Left kidney (tissue), 1 donor: ENCODE measurements at regions not wholly inside any gene's neighbourhood (a gene's known extent, or its start where the extent isn't known, plus 50 kb on each side); places are given as distances from the start of the nearest gene placed in this dataset.
"Not testable (repeated sequence)": the region's sequence is repeated elsewhere in the genome, so short reads cannot be mapped to it uniquely, and the experiment has no call there.

Experiments
- DNase-seq: peaks from one replicate; pipeline ENCODE4 v3.0.0-alpha.2; 2013

- DNase-seq = no peak
Measured at GRCh38 chr4:84379917-84380641, 119.0 kb downstream of the NKX6-1 start.

- DNase-seq = no peak
Measured at GRCh38 chr4:84378983-84379382, 120.1 kb downstream of the NKX6-1 start.

DNA sequence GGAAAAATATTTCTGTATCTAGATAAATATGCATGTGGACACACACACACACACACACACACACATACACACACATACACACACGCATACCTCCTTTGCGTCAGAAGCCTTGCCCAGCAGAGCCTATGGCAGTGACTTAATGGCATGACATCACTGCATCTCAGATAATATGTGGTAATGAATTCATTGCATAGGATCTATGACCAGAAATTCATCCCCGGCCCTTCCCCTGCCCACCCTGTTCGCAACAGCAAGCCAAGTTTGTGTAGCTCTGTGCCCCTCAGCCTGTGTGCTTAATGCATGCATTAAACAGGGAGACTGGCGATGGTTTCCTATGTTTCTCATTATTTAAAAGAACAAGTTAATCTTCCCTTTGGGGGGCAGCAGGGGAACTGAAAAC, 120.7 kb downstream of the NKX6-1 start:
- DNase-seq = no peak

DNA sequence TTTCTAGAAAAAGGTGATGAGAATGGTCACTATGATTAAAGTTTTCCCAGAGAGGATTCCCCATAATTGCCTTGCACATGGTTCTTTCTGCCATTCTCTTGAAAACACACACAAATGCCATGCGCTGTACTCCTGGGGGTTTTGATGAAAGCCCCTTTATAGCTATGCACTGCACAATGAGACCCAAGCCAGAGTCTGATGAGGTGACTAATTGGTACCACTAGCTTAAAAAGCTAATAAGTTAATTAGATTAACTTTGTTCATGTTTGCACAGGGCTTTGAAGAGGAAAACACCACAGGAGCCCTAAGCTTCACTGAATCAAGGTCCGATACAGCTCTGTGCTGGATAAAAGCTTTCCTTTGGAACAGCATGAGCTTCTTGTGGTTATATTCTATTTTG, 132.2 kb downstream of the NKX6-1 start:
- no peak for DNase-seq

GRCh38 chr4:84366161-84366560, 132.9 kb downstream of the NKX6-1 start:
- DNase-seq = no peak

GRCh38 chr4:84362896-84363655, 136.0 kb downstream of the NKX6-1 start:
- DNase-seq = no peak

DNA sequence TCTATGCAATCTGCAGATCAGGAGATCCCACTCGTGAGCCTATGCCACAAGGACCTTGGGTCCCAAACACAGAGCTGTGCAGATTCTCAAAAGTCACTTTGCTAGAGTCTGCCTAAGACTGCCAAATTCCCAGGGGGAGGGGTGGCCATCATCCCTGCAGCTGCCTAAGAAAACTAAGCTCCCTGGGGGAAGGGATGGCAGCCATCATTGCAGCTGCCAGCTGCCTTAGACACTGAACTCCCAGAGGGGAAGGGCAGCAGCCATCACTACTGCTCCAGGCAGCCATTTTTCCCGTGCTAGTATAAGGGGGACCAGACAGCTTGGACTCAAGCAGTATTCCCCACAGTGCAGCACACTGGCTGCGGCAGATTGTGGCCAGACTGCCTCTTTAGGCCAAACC, 156.9 kb downstream of the NKX6-1 start:
- DNase-seq = no peak

DNA sequence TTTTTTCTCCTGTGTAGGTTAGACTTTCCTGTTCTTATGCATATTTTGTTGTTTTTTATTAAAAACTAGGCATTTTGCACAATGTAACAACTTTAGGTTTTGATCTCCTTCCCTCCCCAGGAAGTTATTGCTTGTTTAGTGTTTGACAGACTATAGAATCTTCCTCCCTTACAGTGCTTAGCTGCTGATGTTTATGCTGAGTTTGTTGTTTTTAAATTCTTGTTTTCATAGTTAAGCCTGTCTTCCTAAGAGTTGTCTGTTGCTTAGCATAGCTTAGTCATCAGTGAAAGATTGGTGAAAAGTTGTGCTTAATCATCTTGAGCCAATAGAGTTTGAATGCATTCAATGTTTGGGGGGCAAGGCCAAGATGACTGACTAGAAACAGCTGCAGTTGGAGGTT, 157.5 kb downstream of the NKX6-1 start:
- DNase-seq = no peak

- DNase-seq = no peak
Measured at GRCh38 chr4:84338367-84338766, 160.7 kb downstream of the NKX6-1 start.

DNA sequence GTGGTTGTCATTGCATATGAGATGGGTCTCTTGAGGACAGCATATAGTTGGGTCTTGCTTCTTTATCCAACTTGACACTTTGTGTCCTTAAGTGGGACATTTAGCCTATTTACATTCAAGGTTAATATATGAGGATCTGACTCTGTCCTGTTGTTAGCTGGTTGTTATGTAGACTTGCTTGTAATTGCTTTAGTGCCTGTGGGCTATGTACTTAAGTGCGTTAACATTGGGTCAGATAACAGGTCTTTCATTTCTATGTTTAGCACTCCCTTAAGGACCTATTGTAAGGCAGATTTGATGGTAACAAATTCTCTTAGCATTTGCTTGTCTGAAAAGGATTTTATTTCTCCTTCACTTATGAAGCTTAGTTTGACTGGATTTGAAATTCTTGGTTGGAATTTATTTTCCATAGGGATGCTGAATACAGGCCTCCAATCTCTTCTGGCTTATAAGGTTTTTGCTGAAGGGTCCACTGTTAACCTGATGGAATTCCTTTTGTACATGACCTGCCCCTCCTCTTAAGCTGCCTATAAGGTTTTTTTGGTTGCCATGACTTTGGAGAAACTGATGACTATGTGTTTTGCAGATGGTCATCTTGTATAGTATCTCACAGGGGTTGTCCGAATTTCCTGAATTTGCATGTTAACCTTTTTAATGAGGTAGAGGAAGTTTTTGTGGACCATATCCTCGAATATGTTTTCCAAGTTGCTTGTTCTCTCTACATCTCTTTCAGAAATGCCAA, 162.0 kb downstream of the NKX6-1 start:
- no peak for DNase-seq

DNA sequence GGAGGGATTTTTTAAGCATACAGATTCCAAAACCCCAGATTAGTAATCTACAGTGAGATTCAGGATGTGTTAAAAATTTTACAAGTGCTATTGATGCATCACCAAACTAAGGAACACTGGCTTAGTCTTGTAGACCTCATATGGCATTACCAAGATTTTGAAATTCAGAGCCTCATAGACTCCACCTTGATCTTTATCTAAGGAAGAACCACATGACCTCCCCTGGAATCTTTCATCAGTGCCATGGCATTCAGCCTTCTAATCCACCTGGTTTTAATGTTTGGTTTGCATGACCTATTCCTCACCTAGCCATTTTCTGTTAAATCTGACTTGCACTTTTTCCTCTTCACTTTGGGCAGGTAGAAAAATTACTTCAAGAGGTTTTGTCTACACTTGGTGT, 171.6 kb downstream of the NKX6-1 start:
- no peak for DNase-seq

GRCh38 chr4:84325625-84326024, 173.5 kb downstream of the NKX6-1 start:
- DNase-seq = no peak

GRCh38 chr4:84324303-84325245, 174.5 kb downstream of the NKX6-1 start:
- DNase-seq = no peak

GRCh38 chr4:84319124-84319523, 180.0 kb downstream of the NKX6-1 start:
- DNase-seq = no peak

DNA sequence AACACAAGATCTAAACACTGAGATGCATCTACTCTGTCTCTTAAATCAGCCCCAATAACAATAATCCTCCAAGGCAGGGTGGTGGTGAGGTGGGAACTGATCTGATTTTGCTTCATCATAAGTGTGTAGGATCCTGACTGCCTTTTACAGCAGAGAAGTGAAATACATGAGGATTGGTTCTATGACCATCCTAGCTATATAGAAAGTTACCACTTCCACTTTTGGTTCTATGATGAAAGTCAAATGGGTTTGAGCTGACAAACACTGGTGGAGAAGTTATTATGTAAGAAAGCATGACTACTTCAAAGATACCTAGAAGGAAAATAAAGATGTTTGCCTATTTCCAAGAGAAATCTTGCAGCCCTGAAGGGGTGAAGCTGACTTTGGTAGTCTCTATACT, 181.6 kb downstream of the NKX6-1 start:
- DNase-seq = no peak

GRCh38 chr4:84312426-84313012, 186.6 kb downstream of the NKX6-1 start:
- no peak for DNase-seq

- no peak for DNase-seq
Measured at GRCh38 chr4:84309191-84309590, 189.9 kb downstream of the NKX6-1 start.

- not testable (repeated sequence) for DNase-seq
Measured at GRCh38 chr4:84298719-84299254, 200.3 kb downstream of the NKX6-1 start.

GRCh38 chr4:84298023-84298718, 200.9 kb downstream of the NKX6-1 start:
- no peak for DNase-seq

GRCh38 chr4:84291969-84292368, 207.1 kb downstream of the NKX6-1 start:
- no peak for DNase-seq

DNA sequence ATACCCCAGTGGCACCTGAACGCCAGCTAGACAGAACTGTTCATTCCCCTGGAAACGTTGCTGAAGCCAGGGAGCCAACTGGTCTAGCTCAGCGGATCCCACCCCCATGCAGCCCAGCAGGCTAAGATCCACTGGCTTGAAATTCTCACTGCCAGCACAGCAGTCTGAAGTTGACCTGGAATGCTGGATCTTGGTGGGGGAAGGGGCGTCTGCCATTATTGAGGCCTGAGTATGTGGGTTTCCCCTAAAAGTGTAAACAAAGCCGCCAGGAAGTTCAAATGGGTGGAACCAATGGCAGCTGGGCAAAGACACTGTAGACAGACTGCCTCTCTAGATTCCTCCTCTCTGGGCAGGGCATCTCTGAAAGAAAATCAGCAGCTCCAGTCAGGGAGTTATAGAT, 213.0 kb downstream of the NKX6-1 start:
- DNase-seq = no peak
